K562 (cell line): ENCODE measurements at regions not wholly inside any gene's neighbourhood (a gene's known extent, or its start where the extent isn't known, plus 50 kb on each side); places are given as distances from the start of the nearest gene placed in this dataset.

Experiments used
- ARID2 ChIP-seq: fragments of 450-650 bp; IDR thresholded peaks from 2 replicates; pipeline ENCODE4 v1.6.1; 2017; ENCODE audit warnings: antibody characterized with exemption, mild to moderate bottlenecking
- ELF2 ChIP-seq: fragments of 250-450 bp; sonication (Bioruptor Pico); IDR thresholded peaks from 2 replicates; pipeline ENCODE4 v1.5.0; 2021; ENCODE audit warnings: mild to moderate bottlenecking
- EP300 ChIP-seq: IDR thresholded peaks from 2 replicates; pipeline ENCODE4 v1.6.1; 2012; ENCODE audit warnings: low read length, improper control_type of control experiment
- FOXJ3 ChIP-seq: sonication (generic); formaldehyde crosslinking; IDR thresholded peaks from 2 replicates; pipeline ENCODE4 v1.4.0; 2020; ENCODE audit warnings: mild to moderate bottlenecking, missing genetic modification reagents
- JUN ChIP-seq, 2 experiments: sonication (generic) in 1 of 2; formaldehyde crosslinking in 1 of 2; IDR thresholded peaks; 2 replicates each; pipeline versions ENCODE4 v1.6.1 to v1.8.0; 2012 to 2022; ENCODE audit warnings: borderline replicate concordance in 2 of 2, mild to moderate bottlenecking in 2 of 2, improper control_type of control experiment in 1 of 2, low read depth in 1 of 2, low read length in 1 of 2, missing genetic modification reagents in 1 of 2
- PCBP2 ChIP-seq: fragments of 200-400 bp; formaldehyde crosslinking; IDR thresholded peaks from 2 replicates; pipeline ENCODE4 v1.6.1; 2018; ENCODE audit warnings: low read length, low read depth, mild to moderate bottlenecking, moderate library complexity; ENCODE audit not compliant: poor library complexity, severe bottlenecking
- ZNF253 ChIP-seq: fragments of 250-450 bp; sonication (Bioruptor Pico); conservative IDR thresholded peaks from 2 replicates; pipeline ENCODE4 v1.6.1; 2021; ENCODE audit warnings: mild to moderate bottlenecking

DNA sequence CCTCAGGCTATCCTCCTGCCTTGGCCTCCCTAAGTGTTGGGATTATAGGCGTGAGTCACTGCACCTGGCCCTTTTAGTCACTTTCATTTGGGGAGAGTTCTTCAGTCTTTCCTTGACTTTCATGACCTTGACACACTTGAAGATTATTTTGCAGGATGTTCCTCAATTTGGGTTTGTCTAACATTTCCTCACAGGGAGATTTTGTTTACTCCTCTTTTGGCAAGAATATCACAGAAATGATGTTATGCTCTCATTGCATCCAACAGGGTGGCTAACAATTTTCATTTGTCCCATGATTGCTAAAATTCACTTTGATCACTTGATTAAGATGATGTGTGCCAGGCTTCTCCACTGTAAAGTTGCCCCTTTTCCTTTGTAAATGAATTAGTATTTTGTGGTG lies 164.0 kb downstream of the ADSS2 start:
- TF ChIP-seq FOXJ3 (CRISPR knock-in tag) (no peak), PCBP2 (no peak), ELF2 (CRISPR knock-in tag) (no peak), JUN (IDR thresholded peaks at IDR 0.05; ENCODE audit: borderline replicate concordance, low read depth, low read length) (no peak), JUN (CRISPR knock-in tag; IDR thresholded peaks at IDR 0.05; ENCODE audit: borderline replicate concordance) (no peak), ARID2 (no peak), ZNF253 (CRISPR knock-in tag) (no peak), EP300 (no peak)
